ENCODE measurements at regions not wholly inside any gene's neighbourhood (a gene's known extent, or its start where the extent isn't known, plus 50 kb on each side); places are given as distances from the start of the nearest gene placed in this dataset.
"Not testable (repeated sequence)": the region's sequence is repeated elsewhere in the genome, so short reads cannot be mapped to it uniquely, and the experiment has no call there.

DNA sequence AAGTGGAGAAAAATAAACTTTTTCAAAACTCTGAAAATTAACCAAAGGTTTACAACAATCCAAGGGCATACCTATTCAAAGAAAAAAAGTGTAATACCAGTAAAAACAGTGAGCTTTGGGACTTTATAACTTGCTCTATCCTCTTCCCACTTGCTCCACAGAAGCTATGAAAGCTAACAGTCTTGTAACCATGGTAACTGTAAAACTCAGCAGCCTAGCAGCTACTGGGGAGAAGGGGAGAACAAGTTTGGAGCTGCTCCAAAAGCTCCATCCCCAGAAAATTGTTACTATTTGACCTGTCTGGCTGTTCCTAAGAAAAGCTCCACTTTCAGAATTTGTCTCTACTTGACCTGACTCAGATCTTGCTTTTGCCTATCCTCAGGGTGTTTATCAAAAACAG is 191.5 kb downstream of the OTUD1 start:
- DNase-seq (ENCODE audit: extremely low read depth, low read depth, low spot score): no peak

DNA sequence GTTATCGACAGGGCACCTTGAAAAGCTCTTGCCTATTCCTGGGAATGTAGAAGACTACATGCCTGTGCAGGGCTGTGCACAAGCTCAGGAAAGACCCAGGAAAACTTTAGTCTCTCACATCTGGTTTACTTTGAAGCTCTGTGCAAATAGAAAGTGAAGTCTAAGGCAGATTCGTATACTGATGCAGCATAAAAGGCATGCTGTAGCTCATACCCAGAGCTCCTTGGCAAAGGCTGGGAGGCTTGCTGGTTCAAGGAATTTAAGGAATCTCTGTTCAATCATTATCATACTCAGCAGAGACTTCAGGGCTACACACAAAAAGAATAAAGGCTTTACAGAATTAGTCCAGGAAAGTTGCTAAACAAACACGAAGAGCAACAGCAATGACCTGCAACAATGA is 192.0 kb downstream of the OTUD1 start:
- DNase-seq (ENCODE audit: extremely low read depth, low read depth, low spot score): no peak

DNA sequence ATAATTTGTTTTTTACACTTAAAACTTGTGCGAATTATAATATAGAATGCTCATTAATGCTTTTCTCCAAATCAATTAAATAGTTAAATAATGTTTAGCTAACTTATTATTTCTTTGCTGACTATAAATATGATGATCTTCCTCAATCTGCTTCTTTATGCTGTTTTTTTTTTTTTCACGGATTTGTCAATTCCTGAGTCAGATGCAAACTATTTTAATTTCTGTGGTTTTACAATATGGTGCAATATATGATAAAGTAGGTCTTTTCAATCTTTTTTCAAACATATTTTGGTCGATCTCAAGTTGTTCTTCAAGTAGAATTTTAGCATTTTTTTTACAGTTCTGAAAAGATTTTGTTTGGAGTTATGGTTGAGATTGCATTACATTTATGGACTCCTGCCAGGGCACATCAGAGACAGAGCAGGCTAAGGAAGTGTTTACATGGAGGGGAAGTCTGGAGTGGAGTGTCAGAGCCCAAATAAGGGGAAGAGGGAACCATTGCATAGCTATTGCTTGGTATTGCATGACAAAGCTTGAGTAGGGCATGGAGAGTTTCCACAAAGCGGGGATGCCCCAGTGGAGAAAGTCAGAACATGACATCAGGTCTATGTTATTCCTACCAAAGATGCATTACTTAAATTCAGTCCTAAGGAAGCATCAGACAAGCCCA is 204.4 kb downstream of the OTUD1 start:
- no peak for DNase-seq (ENCODE audit: extremely low read depth, low read depth, low spot score)

DNA sequence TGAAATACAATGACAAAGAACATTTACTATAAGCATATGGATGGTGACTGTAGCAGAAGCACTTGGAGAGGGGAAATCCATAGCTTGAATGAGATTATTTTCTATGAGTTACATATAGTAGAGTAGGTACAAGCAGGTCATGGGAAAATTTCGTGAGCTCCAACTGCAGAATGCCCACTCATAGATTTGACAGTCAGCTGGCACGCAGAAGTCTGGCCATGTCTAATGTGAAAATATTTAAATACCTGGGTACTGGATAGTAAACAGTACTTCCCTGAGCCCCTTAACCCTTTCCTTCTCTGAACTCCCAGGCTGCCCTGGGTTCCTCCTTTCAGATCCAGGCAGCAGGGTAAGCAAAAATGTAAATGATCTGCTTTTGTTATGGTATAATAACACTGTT is 209.7 kb downstream of the OTUD1 start:
- DNase-seq (ENCODE audit: extremely low read depth, low read depth, low spot score): no peak

DNA sequence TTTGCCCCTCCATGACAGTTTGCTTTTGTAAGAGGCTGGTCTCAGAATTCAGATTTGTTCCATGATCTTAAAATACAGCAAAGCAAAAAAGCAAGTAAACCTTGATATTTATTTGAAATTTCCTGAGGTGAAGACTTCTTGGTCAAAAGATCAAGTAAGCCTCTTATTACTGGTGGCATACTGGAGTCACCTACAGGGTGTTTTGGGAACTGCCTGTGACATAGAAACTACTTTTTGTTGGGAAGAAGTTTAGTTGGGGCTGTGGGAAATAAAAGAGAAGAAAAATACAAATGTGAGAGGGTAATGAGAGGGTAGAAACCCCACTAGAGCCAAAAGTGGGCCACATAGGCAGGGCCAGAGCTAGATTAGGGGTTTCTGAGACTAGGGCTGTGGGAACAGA is 217.9 kb downstream of the OTUD1 start:
- DNase-seq (ENCODE audit: extremely low read depth, low read depth, low spot score): no peak

DNA sequence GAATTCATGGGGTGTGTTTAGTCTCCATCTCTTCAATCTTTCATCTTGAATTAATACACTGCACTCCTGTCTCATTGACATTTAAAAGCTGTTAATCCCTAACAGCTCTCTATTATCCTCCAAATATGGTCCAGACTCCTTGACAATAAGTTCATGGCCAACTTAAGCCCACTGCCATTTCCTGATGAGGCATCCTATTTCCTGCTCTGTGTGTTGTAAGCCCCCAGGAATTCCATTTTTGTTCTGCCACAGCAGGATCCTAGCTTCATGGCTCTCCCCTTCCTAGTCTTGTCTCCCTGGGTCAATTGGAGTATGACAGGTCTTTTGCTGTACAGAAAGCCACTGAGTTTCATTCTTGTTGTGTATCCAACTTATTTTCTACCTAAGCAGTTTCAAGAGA is 218.8 kb downstream of the OTUD1 start:
- no peak for DNase-seq (ENCODE audit: extremely low read depth, low read depth, low spot score)

DNA sequence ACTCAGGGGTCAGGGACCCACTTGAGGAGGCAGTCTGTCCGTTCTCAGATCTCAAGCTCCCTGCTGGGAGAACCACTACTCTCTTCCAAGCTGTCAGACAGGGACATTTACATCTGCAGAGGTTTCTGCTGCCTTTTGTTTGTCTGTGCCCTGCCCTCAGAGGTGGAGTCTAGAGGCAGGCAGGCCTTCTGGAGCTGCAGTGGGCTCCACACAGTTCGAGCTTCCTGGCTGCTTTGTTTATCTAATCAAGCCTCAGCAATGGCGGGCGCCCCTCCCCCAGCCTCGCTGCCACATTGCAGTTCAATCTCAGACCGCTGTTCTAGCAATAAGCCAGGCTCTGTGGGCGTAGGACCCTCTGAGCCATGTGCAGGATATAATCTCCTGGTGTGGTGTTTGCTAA is 233.0 kb downstream of the OTUD1 start:
- not testable (repeated sequence) for DNase-seq (ENCODE audit: extremely low read depth, low read depth, low spot score)

DNA sequence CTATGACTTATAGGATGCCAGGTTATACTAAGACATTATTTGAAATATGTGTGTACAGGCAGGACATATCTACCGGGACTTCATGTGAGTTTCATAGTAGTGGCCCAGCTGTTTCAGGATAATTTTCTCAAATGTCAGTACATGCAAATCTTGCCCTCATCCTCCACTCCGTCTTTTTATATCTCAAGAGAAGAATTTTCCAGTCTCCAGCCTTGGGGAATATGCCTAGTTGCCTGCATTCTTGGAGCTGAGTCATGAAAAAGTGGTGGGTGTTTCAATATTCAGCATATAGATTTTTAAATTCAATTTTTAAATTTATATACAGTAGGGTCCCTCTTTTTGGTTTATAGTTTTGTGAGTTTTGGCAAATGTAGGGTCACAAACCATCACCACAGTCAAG is 236.7 kb downstream of the OTUD1 start:
- no peak for DNase-seq (ENCODE audit: extremely low read depth, low read depth, low spot score)

DNA sequence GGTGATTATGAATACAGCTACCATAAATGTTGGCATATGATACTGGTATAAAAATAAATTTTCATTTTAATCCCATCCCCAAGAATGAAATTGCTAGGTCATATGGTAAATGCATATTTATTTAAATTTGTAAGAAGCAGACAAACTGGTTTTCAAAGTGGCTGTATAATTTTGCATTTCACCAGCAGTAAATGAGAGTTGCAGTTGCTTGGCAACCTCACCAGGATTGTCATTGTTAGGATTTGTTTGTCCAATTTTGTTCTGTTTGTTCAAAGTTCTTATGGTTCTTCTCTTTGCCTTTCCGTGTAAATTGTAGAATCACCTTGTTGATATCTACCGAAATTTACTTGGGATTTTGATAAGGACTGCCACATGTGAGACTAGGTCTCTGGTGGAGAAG is 237.4 kb downstream of the OTUD1 start:
- no peak for DNase-seq (ENCODE audit: extremely low read depth, low read depth, low spot score)

DNA sequence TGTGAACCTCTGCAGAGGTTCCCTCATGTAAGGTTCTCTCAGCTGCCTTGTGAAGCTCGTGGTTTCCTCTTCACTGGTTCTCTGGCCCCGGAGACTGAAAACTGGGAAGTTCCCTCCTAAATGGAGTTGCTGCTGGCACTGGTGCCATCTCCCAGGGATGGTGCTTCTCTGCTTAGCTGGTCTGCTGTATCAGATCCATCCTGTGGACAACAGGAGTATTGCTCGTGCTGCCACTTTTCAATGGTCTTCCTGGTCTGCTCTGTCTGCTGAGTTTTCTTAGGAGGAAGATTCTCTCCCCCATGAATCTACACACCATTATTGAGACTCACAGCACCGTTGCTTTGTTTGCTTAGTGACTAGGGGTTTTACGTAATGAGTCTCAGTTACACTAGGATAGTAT is 247.8 kb downstream of the OTUD1 start:
- DNase-seq (ENCODE audit: extremely low read depth, low read depth, low spot score): no peak

DNA sequence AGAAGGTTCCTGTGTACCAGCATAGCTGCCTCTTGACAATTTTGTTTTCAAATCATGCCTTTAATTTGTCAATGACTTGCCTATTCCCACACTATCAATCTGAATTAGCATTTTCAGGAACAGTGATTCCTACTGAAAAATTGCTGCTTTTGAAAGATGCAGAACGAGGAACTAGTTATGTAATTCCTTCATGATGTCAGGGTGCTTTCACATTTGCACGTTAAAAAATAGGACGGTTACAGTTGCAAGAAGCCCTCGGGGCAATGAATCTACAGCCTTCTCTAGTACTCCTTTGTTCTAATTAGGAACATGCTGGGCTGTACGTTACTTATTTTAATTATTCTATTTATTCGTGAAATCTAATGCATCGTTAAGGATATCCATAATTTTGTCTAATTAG is 253.9 kb downstream of the OTUD1 start:
- no peak for DNase-seq (ENCODE audit: extremely low read depth, low read depth, low spot score)

DNA sequence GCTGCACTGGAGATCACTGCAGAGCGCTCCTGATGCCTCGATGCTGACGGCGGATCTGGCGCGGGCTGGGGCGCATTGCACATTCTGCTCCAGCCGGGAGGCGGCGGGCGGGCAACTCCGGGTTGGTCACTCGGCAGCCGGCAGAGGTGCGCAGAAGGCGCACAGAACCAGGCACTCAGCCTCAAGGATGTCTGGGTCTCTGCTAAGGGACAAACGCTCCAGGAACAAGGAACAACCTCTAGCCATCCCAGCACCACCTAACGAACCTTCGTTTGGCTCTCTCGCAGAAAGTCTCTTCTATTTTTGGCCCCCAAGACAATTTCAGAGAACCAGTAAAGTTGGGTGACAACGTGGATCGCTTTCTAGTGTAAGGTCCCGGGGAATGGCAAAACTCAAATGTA is 254.6 kb downstream of the OTUD1 start:
- no peak for DNase-seq (ENCODE audit: extremely low read depth, low read depth, low spot score)

DNA sequence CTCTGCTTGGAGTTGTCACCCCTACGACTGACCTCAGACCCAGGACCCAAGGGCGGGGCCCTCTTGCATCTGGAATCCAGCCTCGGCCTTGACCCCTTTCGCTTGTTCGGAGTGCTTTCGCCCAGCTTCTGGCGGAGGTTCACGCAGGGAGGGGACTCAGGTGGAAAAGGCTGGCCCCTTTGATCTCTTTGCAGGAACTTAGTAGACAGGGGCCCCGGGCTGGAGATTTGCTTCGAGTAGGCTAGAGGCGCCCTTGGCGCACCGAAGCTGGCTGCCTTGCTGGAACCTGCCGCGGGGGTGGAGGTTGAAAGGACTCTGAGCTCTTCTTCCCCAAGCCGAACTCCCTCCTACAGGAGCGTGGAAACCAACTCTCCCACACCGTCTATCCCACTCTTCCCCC is 255.1 kb downstream of the OTUD1 start:
- DNase-seq (ENCODE audit: extremely low read depth, low read depth, low spot score): no peak

DNA sequence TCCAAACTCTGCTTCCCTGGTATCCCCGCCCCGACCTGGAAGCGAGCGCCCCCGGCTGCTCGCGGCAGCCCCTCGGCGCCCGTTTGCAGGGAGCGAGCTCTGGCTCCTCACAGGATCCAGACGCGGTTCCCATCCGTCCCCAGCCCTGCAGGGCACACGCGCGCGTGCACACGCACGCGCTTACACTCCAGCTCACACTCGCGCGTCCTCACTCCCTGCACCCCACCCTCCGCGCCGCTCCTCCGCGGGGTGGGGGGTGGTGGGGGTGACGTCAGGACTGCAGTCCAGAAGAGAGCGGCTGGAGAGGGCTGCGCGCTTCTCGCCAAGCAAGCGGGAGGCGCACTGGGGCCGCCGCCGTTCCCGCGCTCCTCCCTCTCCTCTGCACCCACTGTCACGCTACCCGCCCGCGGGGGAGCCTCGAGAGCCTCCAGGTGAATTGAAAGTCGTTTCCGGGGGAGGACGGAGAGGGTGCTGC is 255.6 kb downstream of the OTUD1 start:
- DNase-seq (ENCODE audit: extremely low read depth, low read depth, low spot score): no peak

DNA sequence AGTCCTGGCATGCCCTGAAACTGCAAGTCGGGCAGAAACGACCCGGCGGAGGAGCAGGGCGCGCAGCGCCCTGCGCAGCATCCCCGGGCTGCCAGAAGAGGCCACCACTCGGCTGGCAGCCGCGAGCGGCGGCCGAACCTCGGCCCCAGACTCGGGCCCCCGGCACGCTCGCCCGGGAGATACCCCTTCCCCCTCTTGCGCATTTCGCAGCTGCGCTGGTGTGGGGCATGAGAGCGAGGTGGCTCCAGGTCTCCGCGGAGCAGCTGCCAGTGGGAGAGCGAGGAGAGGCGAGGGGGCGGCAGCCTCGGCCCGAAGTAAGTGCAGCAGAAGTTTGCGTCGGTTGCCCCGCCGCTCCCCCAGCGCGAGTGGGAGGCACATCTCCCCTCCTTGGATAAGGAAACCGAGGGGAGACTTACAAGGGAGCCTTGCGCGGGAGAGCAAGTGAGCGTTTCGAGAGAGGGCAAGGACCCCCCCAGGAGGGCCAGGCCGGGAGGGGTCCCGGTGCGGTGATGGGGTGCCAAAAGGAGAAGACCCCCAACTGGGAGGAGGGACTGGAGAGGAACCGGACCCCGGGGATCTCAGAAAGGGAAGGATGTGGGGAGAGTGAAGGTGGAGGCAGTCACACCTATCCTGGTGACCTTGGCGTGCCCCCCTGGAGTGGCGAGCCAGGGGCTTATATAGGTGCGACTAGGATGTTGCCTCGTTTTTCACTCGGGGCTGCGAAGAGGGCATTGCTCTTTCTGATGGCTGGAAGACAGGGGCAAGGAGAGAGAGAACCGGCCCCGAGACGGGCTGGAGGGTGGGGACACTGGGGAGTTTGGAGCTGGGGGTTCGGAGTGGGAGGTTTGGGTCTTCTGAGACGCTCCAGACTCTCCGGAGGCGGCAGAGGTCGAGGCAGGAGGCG is 256.3 kb downstream of the OTUD1 start:
- DNase-seq (ENCODE audit: extremely low read depth, low read depth, low spot score): no peak

DNA sequence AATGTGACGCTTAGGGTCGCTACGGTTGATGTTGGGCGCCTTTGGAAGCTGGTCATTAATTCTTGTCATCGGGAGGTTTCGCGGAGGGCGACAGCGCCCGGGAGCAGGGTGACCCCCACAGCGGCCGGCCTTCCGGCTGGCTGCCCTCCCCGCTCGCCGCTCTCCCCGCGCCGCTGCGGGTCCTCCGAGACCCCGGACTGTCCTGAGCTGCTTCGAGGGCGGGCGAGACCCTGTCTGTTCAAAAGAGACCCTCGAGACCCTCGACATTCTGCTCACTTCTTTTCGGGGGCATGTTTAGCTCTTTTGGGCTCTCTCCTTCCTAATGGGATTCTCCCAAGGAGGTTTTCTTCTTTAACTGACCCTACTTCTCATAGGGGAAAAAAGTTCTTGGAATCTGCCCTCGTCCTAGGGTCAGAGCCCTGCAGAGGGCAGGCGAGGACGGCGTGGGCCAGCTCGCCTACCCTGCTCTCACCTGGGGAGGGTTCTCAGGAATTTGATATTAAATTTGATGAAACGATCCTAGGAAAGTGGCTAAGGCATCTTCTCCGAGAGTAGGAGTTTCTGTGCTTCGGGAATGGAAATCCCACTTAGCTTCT is 257.0 kb downstream of the OTUD1 start:
- no peak for DNase-seq (ENCODE audit: extremely low read depth, low read depth, low spot score)

DNA sequence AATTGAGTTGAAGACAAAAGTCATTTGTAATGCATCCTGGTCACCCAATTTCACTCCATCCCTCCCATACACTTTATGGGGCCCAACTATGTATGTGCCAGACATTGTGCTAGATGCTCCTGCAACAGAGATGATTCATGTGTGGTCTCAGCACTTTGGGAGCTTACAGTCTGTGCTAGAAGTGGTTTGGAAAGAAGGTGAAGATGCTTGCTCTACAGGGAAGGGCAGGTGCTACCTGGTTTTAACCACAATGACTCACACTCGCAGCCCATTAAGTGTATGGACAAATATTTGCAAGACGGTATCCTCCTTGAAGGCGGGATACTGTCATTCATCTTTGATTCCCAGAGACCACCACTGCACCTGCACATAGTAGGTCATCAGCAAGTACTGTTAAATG is 257.6 kb downstream of the OTUD1 start:
- no peak for DNase-seq (ENCODE audit: extremely low read depth, low read depth, low spot score)

DNA sequence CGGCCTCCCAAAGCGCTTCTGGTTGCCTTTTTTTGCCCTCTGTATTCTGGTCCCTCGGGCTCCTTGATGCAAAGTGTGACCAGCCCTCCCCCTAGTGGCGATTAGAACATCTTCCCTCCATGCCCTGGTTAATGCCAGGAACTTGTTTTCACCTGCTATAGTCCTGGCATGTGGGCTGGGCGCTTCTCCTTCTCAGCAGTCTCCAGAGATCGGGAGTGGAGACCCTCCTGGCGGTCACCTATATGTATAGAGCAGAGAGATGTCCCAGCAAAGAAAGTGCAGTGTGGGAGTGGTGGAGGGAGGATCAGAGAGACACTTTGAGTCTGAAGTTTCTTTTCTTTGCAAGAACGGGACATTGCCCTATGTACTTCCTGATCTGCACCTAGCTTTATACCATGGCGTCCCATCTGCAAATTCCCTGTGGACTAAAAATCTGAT is 264.1 kb downstream of the OTUD1 start:
- peak; percentile 3 for DNase-seq (ENCODE audit: extremely low read depth, low read depth, low spot score)

DNA sequence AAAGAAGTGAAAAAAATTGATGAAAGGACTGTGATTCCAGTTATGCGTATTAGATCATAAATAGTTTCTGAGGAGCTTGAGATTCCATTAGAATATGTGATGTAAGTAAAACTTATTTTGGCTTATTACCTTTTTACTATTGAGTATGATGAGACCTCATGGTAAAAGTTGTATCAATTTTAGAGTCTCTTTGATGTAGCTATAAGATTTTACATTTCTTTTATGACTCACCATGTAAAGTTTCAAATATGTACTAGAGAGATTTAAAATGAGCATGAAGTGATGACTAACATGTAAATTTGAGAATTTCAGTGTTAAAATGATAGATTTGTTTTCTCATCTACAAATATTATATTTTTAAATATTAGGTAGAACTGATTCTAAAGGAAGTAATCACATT is 276.5 kb downstream of the OTUD1 start:
- no peak for DNase-seq (ENCODE audit: extremely low read depth, low read depth, low spot score)

DNA sequence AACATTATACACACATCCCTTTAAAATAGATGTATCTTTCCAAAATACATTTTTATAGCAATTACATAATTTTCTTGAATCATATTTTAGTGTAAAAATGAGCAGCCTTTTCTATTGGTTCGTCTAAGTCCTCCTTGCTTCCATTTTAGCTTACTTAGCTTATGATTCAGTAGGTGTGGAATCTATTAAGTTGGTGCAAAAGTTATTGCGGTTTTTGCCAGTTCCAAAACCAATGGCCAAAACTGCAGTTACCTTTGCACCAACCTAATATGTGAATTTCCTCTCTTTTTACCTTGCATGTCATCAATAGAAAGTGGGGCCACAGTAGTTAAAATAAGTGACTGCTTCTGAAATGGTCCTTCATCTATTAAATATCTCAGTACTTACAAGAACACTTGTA is 279.0 kb downstream of the OTUD1 start:
- DNase-seq (ENCODE audit: extremely low read depth, low read depth, low spot score): no peak

DNA sequence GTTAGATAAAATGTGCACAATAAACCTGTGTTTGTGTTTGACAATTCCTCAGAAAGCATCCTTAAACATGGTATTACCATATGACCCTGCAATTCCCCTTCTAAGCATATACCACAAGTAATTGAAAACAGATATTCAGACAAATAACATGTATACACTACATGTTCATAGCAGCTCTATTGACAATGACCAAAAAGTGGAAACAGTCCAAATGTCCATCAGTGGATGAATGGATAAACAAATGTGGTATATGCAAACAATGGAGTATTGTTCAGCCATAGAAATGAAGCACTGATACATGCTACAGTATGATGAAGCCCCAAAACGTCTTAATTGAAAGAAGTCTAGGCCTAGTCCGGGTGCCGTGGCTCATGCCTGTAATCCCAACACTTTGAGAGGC is 280.1 kb downstream of the OTUD1 start:
- no peak for DNase-seq (ENCODE audit: extremely low read depth, low read depth, low spot score)

DNA sequence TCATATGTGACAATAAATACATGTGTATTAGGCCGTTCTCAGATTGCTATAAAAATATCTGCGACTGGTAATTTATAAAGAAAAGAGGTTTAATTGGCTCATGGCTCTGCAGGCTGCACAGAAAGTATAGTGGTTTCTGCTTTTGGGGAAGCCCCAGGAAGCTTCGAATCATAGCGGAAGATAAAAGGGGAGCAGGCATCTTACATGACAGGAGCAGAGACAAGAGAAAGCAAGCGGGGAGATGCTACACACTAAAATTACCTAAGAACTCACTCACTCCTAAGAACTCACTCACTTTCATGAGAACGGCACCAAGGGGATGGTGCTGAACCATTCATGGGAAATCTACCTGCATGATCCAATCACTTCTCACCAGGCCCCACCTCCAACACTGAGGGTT is 284.9 kb downstream of the OTUD1 start:
- DNase-seq (ENCODE audit: extremely low read depth, low read depth, low spot score): no peak

Data from glomerular endothelial cell (primary cell).